Spleen (tissue), 11 donors: ENCODE measurements at regions not wholly inside any gene's neighbourhood (a gene's known extent, or its start where the extent isn't known, plus 50 kb on each side); places are given as distances from the start of the nearest gene placed in this dataset.

Experiments
- DNase-seq: peaks from one replicate; pipeline ENCODE4 v3.0.0-alpha.2; 2020
- H3K27ac ChIP-seq, 8 donors: fragments of 200-600 bp; sonication (generic) in 7 of 8; 1 replicate in 4 of 8; 2 replicates in 4 of 8; pipeline versions ENCODE4 v1.5.0 to v1.8.0; 2016 to 2021; ENCODE audit warnings: inconsistent platforms in 4 of 8, mild to moderate bottlenecking in 4 of 8, moderate library complexity in 1 of 8
- H3K27me3 ChIP-seq, 7 donors: fragments of 200-600 bp; sonication (generic) in 6 of 7; replicated peaks in 1 of 7; 1 replicate in 4 of 7; 2 replicates in 3 of 7; pipeline versions ENCODE4 v1.5.0 to v1.8.0; 2016 to 2021; ENCODE audit warnings: inconsistent platforms in 3 of 7, mild to moderate bottlenecking in 1 of 7
- H3K36me3 ChIP-seq, 6 donors: fragments of 200-600 bp; sonication (generic) in 5 of 6; 1 replicate in 4 of 6; 2 replicates in 2 of 6; pipeline versions ENCODE4 v1.5.0 to v1.8.0; 2016 to 2021; ENCODE audit warnings: inconsistent platforms in 2 of 6
- H3K4me1 ChIP-seq, 6 donors: fragments of 200-600 bp; sonication (generic) in 5 of 6; 1 replicate in 3 of 6; 2 replicates in 3 of 6; pipeline versions ENCODE4 v1.5.0 to v1.8.0; 2016 to 2021; ENCODE audit warnings: inconsistent platforms in 3 of 6
- H3K4me3 ChIP-seq, 8 donors: fragments of 200-600 bp; sonication (generic) in 7 of 8; 1 replicate in 4 of 8; 2 replicates in 4 of 8; pipeline versions ENCODE4 v1.5.0 to v1.8.0; 2016 to 2021; ENCODE audit warnings: inconsistent platforms in 4 of 8, mild to moderate bottlenecking in 4 of 8, moderate library complexity in 2 of 8
- H3K9me3 ChIP-seq, 8 donors: fragments of 200-600 bp; sonication (generic) in 7 of 8; 1 replicate in 4 of 8; 2 replicates in 4 of 8; pipeline versions ENCODE4 v1.5.0 to v1.8.0; 2016 to 2021; ENCODE audit warnings: inconsistent platforms in 4 of 8
- POLR2A ChIP-seq, 3 donors: fragments of 450-650 bp; IDR thresholded peaks; one replicate each; pipeline ENCODE4 v1.5.1; 2017; ENCODE audit warnings: antibody characterized with exemption in 3 of 3, mild to moderate bottlenecking in 1 of 3
- POLR2AphosphoS5 ChIP-seq, 3 donors: sonication (generic); formaldehyde crosslinking; IDR thresholded peaks; one replicate each; pipeline ENCODE4 v1.5.1; 2017; ENCODE audit warnings: antibody characterized with exemption in 3 of 3
- WGBS, 5 donors: extraction: QIAGEN DNeasy Blood & Tissue Kit in 3 of 5; methylation state at CpG; one replicate each; pipeline versions ENCODE4 v1.1.5 to v1.1.7; 2013 to 2018; 5-methylcytosine and 5-hydroxymethylcytosine counted together
- intact Hi-C: fragments of 100-400 bp; cut with DNase I; formaldehyde crosslinking; loops from one replicate; pipeline ENCODE4 v1.15.0; 2023; ENCODE audit warnings: low total_unique reads
- TF ChIP-seq, protein P1 (sequence below), 11 experiments: fragments of 200-600 bp in 7 of 11; fragments of 450-650 bp in 4 of 11; sonication (generic) in 4 of 11; IDR thresholded peaks in 8 of 11; conservative IDR thresholded peaks in 3 of 11; 1 replicate in 7 of 11; 2 replicates in 4 of 11; pipeline versions ENCODE4 v1.4.0 to v1.8.0; 2016 to 2021; ENCODE audit warnings: antibody characterized with exemption in 11 of 11, inconsistent platforms in 4 of 11, mild to moderate bottlenecking in 1 of 11
- donor health status: healthy with polysubstance abuse.
- donor health status: DM: no; HTN: no; CAD: no; lungs with moderate emphysema.
- donor health status: DM: no; HTN: no; CAD: no.
- donor health status: Bipolar disorder and iron deficiency.
- donor health status: healthy.
- donor health status: DM: no; HTN: no; CAD: no.
- donor health status: DM: yes; HTN: yes; CAD: no.

DNA sequence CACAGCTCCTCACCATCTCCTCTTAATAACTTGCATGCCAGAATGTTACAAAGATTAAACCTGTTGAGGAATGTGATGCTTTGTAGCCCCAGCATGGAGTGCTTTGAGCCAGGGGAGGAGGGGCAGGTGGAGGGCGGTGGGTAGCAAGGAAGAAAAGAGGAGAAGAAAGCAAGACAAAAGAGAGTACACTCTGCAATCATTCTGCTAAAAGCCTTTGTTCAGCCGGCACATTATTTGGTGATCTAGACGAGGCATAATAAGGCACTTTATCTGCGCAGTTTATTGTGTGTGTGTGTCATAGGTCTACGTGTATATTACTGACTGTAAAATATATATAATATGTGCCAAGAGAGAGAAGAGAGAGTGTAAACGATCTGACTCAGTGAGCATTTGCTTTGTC lies 139.1 kb downstream of the SOX9 start:
- peaks cover 0 to 13% (median 4%) of the 10 kb centered on the region in 8 donors for H3K9me3 ChIP-seq
- H3K4me3 ChIP-seq, result no peak overlapping the region
- TF ChIP-seq POLR2AphosphoS5 (IDR thresholded peaks at IDR 0.05), result no peak
- TF ChIP-seq, protein P1, sequence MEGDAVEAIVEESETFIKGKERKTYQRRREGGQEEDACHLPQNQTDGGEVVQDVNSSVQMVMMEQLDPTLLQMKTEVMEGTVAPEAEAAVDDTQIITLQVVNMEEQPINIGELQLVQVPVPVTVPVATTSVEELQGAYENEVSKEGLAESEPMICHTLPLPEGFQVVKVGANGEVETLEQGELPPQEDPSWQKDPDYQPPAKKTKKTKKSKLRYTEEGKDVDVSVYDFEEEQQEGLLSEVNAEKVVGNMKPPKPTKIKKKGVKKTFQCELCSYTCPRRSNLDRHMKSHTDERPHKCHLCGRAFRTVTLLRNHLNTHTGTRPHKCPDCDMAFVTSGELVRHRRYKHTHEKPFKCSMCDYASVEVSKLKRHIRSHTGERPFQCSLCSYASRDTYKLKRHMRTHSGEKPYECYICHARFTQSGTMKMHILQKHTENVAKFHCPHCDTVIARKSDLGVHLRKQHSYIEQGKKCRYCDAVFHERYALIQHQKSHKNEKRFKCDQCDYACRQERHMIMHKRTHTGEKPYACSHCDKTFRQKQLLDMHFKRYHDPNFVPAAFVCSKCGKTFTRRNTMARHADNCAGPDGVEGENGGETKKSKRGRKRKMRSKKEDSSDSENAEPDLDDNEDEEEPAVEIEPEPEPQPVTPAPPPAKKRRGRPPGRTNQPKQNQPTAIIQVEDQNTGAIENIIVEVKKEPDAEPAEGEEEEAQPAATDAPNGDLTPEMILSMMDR (IDR thresholded peaks at IDR 0.05 in 8 of 11, conservative IDR thresholded peaks at IDR 0.05 in 3 of 11), result no peak
- no peak for TF ChIP-seq POLR2A (IDR thresholded peaks at IDR 0.05)
- 74 to 88% (median 86%) methylated on average over 6 of the region's 6 CpGs for WGBS, 5 donors
- H3K27me3 ChIP-seq, result no peaks in the 10 kb centered on the region
- H3K27ac ChIP-seq, result no peak overlapping the region
- intact Hi-C loops, result no loop called here
- no peak for DNase-seq
- H3K4me1 ChIP-seq, result no peaks in the 10 kb centered on the region
- H3K36me3 ChIP-seq, result no peaks in the 10 kb centered on the region

DNA sequence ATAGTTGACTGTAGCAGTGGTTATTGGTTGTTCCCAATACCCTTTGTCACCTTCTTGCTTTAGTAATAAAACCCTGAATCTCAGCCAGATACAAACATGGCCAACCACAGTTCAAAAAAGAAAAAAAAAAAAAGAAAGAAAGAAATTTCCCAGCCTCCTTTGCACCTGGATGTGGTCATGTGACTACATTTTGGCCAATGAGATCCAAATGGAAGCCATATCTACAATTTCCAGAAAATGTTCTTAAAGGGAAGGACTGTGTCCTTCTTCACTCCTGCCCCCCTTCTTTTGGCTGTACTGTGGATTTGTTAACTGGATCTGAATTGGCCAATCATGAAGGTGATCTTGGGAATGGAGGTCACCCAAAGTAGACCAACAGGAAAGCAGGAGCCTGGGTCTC lies 141.9 kb downstream of the SOX9 start:
- Histone ChIP-seq H3K36me3 (no peaks in the 10 kb centered on the region), H3K4me1 (no peaks in the 10 kb centered on the region), H3K27ac (no peak overlapping the region), H3K27me3 (no peaks in the 10 kb centered on the region), H3K9me3 (peaks cover 0 to 7% (median 0%) of the 10 kb centered on the region in 8 donors), H3K4me3 (no peak overlapping the region)
- TF ChIP-seq, protein P1 (IDR thresholded peaks at IDR 0.05 in 8 of 11, conservative IDR thresholded peaks at IDR 0.05 in 3 of 11), result no peak
- no peak for TF ChIP-seq POLR2AphosphoS5 (IDR thresholded peaks at IDR 0.05)
- TF ChIP-seq POLR2A (IDR thresholded peaks at IDR 0.05), result no peak
- intact Hi-C loops, result no loop called here
- no peak for DNase-seq

DNA sequence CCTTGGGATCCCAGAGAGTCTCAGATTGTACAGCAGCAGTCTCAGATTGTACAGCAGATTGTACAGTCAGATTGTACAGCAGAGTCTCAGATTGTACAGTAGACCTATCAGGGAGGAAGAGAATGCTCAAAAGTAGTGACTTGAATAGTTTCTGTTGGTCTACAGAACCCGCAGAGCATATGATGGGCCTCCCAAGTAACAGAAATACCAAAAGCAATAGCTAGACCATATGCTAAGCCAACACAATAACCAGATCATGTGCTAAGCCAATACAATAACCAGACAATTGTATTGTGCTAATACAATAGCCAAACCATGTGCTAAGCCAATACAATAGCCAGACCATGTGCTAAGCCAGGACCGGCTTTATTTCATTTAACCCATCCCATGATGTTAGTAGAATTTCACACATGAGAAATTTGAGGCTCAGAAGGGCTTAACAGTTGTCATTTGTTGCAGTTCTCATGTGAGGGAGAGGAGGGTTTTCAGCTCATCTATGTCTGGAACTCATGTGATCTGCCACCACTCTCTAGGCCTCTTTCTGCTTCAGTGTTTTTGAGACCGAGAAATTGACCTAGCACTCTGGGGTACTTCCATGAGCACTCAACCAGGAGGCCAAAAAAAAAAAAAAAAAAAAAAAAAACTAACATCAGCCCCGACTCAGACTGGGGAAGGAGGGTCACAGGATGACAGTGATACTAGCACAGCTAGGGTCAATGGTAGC lies 144.0 kb downstream of the SOX9 start:
- H3K27me3 ChIP-seq, result peaks cover 0 to 10% (median 0%) of the 10 kb centered on the region in 7 donors
- DNase-seq, result no peak
- H3K4me1 ChIP-seq, result no peaks in the 10 kb centered on the region
- H3K4me3 ChIP-seq, result no peak overlapping the region
- no peak overlapping the region for H3K27ac ChIP-seq
- H3K36me3 ChIP-seq, result no peaks in the 10 kb centered on the region
- intact Hi-C loops, result no loop called here
- TF ChIP-seq, protein P1 (IDR thresholded peaks at IDR 0.05 in 8 of 11, conservative IDR thresholded peaks at IDR 0.05 in 3 of 11), result no peak
- no peak for TF ChIP-seq POLR2A (IDR thresholded peaks at IDR 0.05)
- TF ChIP-seq POLR2AphosphoS5 (IDR thresholded peaks at IDR 0.05), result no peak
- H3K9me3 ChIP-seq, result peaks cover 0 to 7% (median 0%) of the 10 kb centered on the region in 8 donors
- WGBS, 5 donors, result 74 to 84% (median 79%) methylated on average over 4 of the region's 4 CpGs

DNA sequence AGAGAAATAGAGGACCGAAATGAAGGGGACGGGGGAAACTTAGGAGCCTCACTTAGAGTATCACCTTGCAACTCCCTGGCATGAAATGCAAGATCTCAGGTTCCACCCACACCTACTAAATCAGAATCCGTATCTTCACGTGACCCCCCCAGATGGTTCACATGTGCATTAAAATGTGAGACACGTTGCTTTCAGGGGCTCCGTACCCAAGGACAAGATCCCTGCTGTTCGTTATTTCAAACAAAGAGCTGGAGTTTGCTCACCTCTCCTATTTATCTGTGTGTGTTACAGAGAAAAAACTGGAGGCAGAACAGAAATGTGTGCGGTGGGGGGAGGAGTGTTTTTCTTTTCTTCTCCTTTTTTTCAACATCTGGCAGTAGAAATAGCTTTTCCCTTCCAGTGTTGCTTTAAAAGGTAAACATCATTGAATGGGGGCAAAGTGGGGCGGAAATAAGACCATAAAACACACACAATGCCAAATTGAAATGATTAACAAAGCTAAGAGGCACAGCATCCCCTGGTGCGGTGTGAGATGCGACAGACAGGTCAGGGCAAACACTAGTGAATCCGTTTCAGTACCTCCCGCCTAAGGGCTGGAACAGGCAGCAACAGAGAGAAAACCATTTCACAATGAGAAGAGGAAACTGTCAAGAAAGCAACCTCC lies 145.4 kb downstream of the SOX9 start:
- Histone ChIP-seq H3K4me3 (no peak overlapping the region), H3K4me1 (no peaks in the 10 kb centered on the region), H3K27ac (no peak overlapping the region), H3K9me3 (peaks cover 0 to 4% (median 0%) of the 10 kb centered on the region in 8 donors), H3K27me3 (peaks cover 0 to 11% (median 0%) of the 10 kb centered on the region in 7 donors), H3K36me3 (no peaks in the 10 kb centered on the region)
- DNase-seq, result no peak
- WGBS, 5 donors, result 40 to 47% (median 42%) methylated on average over 13 of the region's 13 CpGs
- TF ChIP-seq POLR2AphosphoS5 (IDR thresholded peaks at IDR 0.05) (no peak), POLR2A (IDR thresholded peaks at IDR 0.05) (no peak)
- TF ChIP-seq, protein P1 (IDR thresholded peaks at IDR 0.05 in 8 of 11, conservative IDR thresholded peaks at IDR 0.05 in 3 of 11), result no peak
- intact Hi-C loops, result no loop called here
